HFFc6 (cell line): ENCODE measurements at regions not wholly inside any gene's neighbourhood (a gene's known extent, or its start where the extent isn't known, plus 50 kb on each side); places are given as distances from the start of the nearest gene placed in this dataset.

ENCODE experiments used
- DNase-seq: peaks from one replicate; pipeline ENCODE4 v3.0.0-alpha.2; 2018
- H3K27ac Mint-ChIP-seq: 2 replicates; pipeline ENCODE4 v1.8.0; 2020; ENCODE audit warnings: mild to moderate bottlenecking, mixed read lengths
- H3K27me3 Mint-ChIP-seq: 2 replicates; pipeline ENCODE4 v1.8.0; 2021; ENCODE audit warnings: mild to moderate bottlenecking, moderate library complexity, mixed read lengths; ENCODE audit not compliant: insufficient read depth
- H3K36me3 Mint-ChIP-seq: 2 replicates; pipeline ENCODE4 v1.8.0; 2021; ENCODE audit warnings: low read depth, mixed read lengths
- H3K4me1 Mint-ChIP-seq: 2 replicates; pipeline ENCODE4 v1.8.0; 2020; ENCODE audit warnings: low read depth, mixed read lengths
- H3K4me3 Mint-ChIP-seq: 2 replicates; pipeline ENCODE4 v1.8.0; 2020; ENCODE audit warnings: mild to moderate bottlenecking, moderate library complexity, mixed read lengths
- H3K9me3 Mint-ChIP-seq: 2 replicates; pipeline ENCODE4 v1.8.0; 2020; ENCODE audit warnings: mild to moderate bottlenecking, mixed read lengths
- CTCF ChIP-seq: fragments of 200-600 bp; sonication (generic); IDR thresholded peaks from 2 replicates; pipeline ENCODE4 v1.5.0; 2021; ENCODE audit warnings: antibody characterized with exemption, mild to moderate bottlenecking

GRCh38 chr7:131904760-131905327, 348.4 kb upstream of the PODXL start:
- Mint-ChIP-seq H3K36me3 (peaks cover 2% of the 10 kb centered on the region), H3K27me3 (peaks cover 36% of the 10 kb centered on the region), H3K27ac (no peak overlapping the region), H3K4me3 (no peak overlapping the region), H3K9me3 (peaks cover 6% of the 10 kb centered on the region), H3K4me1 (no peaks in the 10 kb centered on the region; the same call in 1 of the 2 replicates)
- TF ChIP-seq CTCF = no peak
- DNase-seq = no peak

DNA sequence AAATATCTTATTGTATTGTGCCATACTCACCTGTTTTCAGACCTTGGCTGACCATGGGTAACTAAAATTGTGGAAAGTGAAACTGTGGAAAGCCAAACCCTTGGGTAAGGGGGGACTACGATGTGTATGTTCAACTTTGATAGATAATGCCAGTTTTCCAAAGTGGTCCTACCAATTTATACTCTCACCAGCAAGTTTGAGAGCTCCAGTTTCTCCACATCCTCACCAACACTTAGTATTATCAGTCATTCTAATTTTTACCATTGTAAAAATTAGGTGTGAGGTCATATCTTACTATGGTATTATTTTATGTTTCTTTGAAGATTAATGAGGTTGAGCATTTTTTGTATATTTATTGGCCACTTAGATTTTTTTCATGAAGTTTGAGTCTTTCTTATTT, 346.9 kb upstream of the PODXL start:
- H3K27me3 Mint-ChIP-seq = peaks cover 31% of the 10 kb centered on the region
- H3K27ac Mint-ChIP-seq = no peak overlapping the region
- no peak overlapping the region for H3K4me3 Mint-ChIP-seq
- no peak for DNase-seq
- no peaks in the 10 kb centered on the region for H3K9me3 Mint-ChIP-seq
- peaks cover 5% of the 10 kb centered on the region; the same call in 1 of the 2 replicates for H3K36me3 Mint-ChIP-seq
- no peak for TF ChIP-seq CTCF
- peaks cover 9% of the 10 kb centered on the region; the same call in 1 of the 2 replicates for H3K4me1 Mint-ChIP-seq

- H3K27ac Mint-ChIP-seq = no peak overlapping the region
- no peak overlapping the region for H3K4me3 Mint-ChIP-seq
- peaks cover 5% of the 10 kb centered on the region; the same call in 1 of the 2 replicates for H3K36me3 Mint-ChIP-seq
- no peaks in the 10 kb centered on the region for H3K9me3 Mint-ChIP-seq
- H3K4me1 Mint-ChIP-seq = peaks cover 34% of the 10 kb centered on the region
- peaks cover 16% of the 10 kb centered on the region for H3K27me3 Mint-ChIP-seq
- DNase-seq = no peak
- TF ChIP-seq CTCF = no peak
These were observed 344.4 kb upstream of the PODXL start for GRCh38 chr7:131900785-131901287.

- Mint-ChIP-seq H3K4me3 (no peak overlapping the region), H3K27me3 (peaks cover 8% of the 10 kb centered on the region), H3K36me3 (peaks cover 5% of the 10 kb centered on the region; the same call in 1 of the 2 replicates), H3K9me3 (no peaks in the 10 kb centered on the region), H3K4me1 (peaks cover 48% of the 10 kb centered on the region), H3K27ac (no peak overlapping the region)
- no peak for TF ChIP-seq CTCF
- DNase-seq = no peak
These were observed 343.0 kb upstream of the PODXL start for GRCh38 chr7:131899271-131900030.

GRCh38 chr7:131898418-131898817, 342.0 kb upstream of the PODXL start:
- no peak for TF ChIP-seq CTCF
- Mint-ChIP-seq H3K4me3 (no peak overlapping the region), H3K9me3 (no peaks in the 10 kb centered on the region), H3K27me3 (peaks cover 8% of the 10 kb centered on the region), H3K36me3 (peaks cover 5% of the 10 kb centered on the region; the same call in 1 of the 2 replicates), H3K4me1 (peaks cover 58% of the 10 kb centered on the region), H3K27ac (no peak overlapping the region)
- no peak for DNase-seq
